T-cell (primary cell): ENCODE measurements at regions not wholly inside any gene's neighbourhood (a gene's known extent, or its start where the extent isn't known, plus 50 kb on each side); places are given as distances from the start of the nearest gene placed in this dataset.

Source experiments
- ATAC-seq, 4 experiments: fragments of 200-7000 bp in 3 of 4; fragments of 150-1000 bp in 1 of 4; cut with Tn5 transposase; replicated peaks in 1 of 4; 1 replicate in 3 of 4; 2 replicates in 1 of 4; pipeline ENCODE4 v1.10.0; 2021; ENCODE audit warnings: moderate library complexity in 3 of 4, mild to moderate bottlenecking in 2 of 4, moderate number of reproducible peaks in 1 of 4
- CTCF ChIA-PET, 2 donors: fragments of 300-600 bp; sonication (Branson Sonifier 250); formaldehyde crosslinking; loops; one replicate each; lab custom pipeline; 2022; ENCODE audit warnings: antibody characterized with exemption in 2 of 2; lab: Charles Lee
- POLR2A ChIA-PET, 2 donors: fragments of 300-600 bp; sonication (Branson Sonifier 250); formaldehyde crosslinking; loops; one replicate each; lab custom pipeline; 2022; ENCODE audit warnings: antibody characterized with exemption in 2 of 2; lab: Charles Lee
- DNase-seq, 35 experiments: peaks; one replicate each; pipeline versions ENCODE4 v3.0.0 to v3.0.0-alpha.2; 2013 to 2023
- H3K27ac ChIP-seq: one replicate; pipeline ENCODE4 v1.5.1; 2013; ENCODE audit warnings: low read length
- H3K27me3 ChIP-seq, 2 experiments: replicated peaks in 1 of 2; 1 replicate in 1 of 2; 2 replicates in 1 of 2; pipeline versions ENCODE4 v1.6.1 to v1.7.0; 2013; ENCODE audit warnings: low read length in 1 of 2, mixed read lengths in 1 of 2; ENCODE audit not compliant: control insufficient read depth in 2 of 2, insufficient read depth in 2 of 2; ENCODE audit errors: extremely low read depth in 1 of 2
- H3K36me3 ChIP-seq, 2 donors: 1 replicate in 1 of 2; 2 replicates in 1 of 2; pipeline versions ENCODE4 v1.6.1 to v1.7.0; 2013; ENCODE audit warnings: low read length in 1 of 2; ENCODE audit not compliant: control insufficient read depth in 2 of 2, insufficient read depth in 1 of 2; ENCODE audit errors: extremely low read depth in 1 of 2
- H3K4me1 ChIP-seq, 2 experiments: 1 replicate in 1 of 2; 2 replicates in 1 of 2; pipeline versions ENCODE4 v1.6.1 to v1.7.0; 2013; ENCODE audit warnings: low read length in 2 of 2, mixed read lengths in 1 of 2; ENCODE audit not compliant: insufficient read depth in 2 of 2, control insufficient read depth in 1 of 2; ENCODE audit errors: extremely low read depth in 1 of 2
- H3K4me3 ChIP-seq, 2 donors: 1 replicate in 1 of 2; 2 replicates in 1 of 2; pipeline versions ENCODE4 v1.5.1 to v1.7.0; 2013; ENCODE audit warnings: mild to moderate bottlenecking in 2 of 2, low read length in 1 of 2, moderate library complexity in 1 of 2; ENCODE audit not compliant: control insufficient read depth in 1 of 2; ENCODE audit errors: extremely low read depth in 1 of 2
- H3K9me3 ChIP-seq: 2 replicates; pipeline ENCODE4 v1.7.0; 2013
- H3K27ac Mint-ChIP-seq, 2 donors: one replicate each; pipeline ENCODE4 v1.8.0; 2020 to 2021; ENCODE audit warnings: mild to moderate bottlenecking in 2 of 2, mixed read lengths in 2 of 2
- H3K27me3 Mint-ChIP-seq, 2 donors: one replicate each; pipeline ENCODE4 v1.8.0; 2021 to 2022; ENCODE audit warnings: mixed read lengths in 2 of 2
- H3K36me3 Mint-ChIP-seq: one replicate; pipeline ENCODE4 v1.8.0; 2021; ENCODE audit warnings: mixed read lengths
- H3K4me1 Mint-ChIP-seq, 3 donors: one replicate each; pipeline ENCODE4 v1.8.0; 2020 to 2022; ENCODE audit warnings: mixed read lengths in 3 of 3, mild to moderate bottlenecking in 1 of 3
- H3K4me3 Mint-ChIP-seq, 3 donors: one replicate each; pipeline ENCODE4 v1.8.0; 2020 to 2022; ENCODE audit warnings: mild to moderate bottlenecking in 3 of 3, mixed read lengths in 3 of 3, moderate library complexity in 3 of 3
- H3K9me3 Mint-ChIP-seq, 3 donors: one replicate each; pipeline ENCODE4 v1.8.0; 2020 to 2022; ENCODE audit warnings: mixed read lengths in 3 of 3
- WGBS: methylation state at CpG from one replicate; pipeline ENCODE4 v1.1.5; 2013; ENCODE audit warnings: missing lambda C conversion rate; ENCODE audit not compliant: insufficient coverage; 5-methylcytosine and 5-hydroxymethylcytosine counted together

DNA sequence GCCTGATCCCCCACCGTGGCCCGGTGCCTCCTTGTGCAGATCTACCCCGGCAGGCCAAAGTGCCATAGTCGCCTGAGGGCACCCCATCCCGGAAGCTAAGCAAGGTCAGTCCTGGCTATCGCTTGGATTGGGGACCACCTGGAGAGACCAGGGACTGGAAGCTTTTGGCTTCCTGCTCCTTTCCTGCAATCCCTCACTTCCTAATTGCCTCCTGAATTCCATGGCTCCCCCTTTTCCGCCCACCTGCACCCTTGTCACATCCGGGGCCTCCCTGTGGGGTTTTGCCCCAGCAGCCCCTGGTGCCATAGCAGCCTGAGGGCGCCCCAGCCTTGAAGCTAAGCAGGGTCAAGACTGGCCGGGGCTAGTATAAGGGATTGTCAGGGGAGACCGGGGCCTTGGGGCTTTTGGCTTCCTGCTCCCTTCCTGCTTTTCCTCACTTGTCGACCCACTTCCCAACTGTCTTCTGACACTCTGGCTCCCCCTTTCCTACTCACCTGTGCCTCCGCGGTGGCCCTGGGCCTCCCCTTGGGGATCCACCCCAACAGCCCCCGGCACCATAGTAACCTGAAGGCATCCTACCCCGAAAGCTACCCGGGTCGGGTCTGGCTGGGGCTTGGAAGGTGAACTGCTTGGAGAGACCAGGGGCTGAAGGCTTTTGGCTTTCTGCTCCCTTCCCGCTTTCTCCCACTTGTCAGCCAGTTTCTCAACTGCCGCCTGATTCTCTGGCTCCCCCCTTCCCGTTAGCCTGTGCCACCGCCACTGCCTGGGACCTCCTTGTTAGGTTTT is 2293.6 kb downstream of the TP53TG3F start:
- POLR2A ChIA-PET = no interaction called here
- H3K4me3 Mint-ChIP-seq = no peak overlapping the region
- Histone ChIP-seq H3K36me3 (no peaks in the 10 kb centered on the region), H3K9me3 (no peaks in the 10 kb centered on the region), H3K4me3 (no peak overlapping the region), H3K27me3 (peaks cover 0 to 4% of the 10 kb centered on the region in 2 experiments), H3K4me1 (no peaks in the 10 kb centered on the region), H3K27ac (no peak overlapping the region)
- no peaks in the 10 kb centered on the region for H3K36me3 Mint-ChIP-seq
- H3K27ac Mint-ChIP-seq = no peak overlapping the region
- DNase-seq (no peak), ATAC-seq (no peak)
- peaks cover 9 to 17% (median 10%) of the 10 kb centered on the region in 3 donors for H3K9me3 Mint-ChIP-seq
- H3K4me1 Mint-ChIP-seq = no peaks in the 10 kb centered on the region
- WGBS = 90% methylated on average over 15 of the region's 22 CpGs
- CTCF ChIA-PET = no interaction called here
- no peaks in the 10 kb centered on the region for H3K27me3 Mint-ChIP-seq

DNA sequence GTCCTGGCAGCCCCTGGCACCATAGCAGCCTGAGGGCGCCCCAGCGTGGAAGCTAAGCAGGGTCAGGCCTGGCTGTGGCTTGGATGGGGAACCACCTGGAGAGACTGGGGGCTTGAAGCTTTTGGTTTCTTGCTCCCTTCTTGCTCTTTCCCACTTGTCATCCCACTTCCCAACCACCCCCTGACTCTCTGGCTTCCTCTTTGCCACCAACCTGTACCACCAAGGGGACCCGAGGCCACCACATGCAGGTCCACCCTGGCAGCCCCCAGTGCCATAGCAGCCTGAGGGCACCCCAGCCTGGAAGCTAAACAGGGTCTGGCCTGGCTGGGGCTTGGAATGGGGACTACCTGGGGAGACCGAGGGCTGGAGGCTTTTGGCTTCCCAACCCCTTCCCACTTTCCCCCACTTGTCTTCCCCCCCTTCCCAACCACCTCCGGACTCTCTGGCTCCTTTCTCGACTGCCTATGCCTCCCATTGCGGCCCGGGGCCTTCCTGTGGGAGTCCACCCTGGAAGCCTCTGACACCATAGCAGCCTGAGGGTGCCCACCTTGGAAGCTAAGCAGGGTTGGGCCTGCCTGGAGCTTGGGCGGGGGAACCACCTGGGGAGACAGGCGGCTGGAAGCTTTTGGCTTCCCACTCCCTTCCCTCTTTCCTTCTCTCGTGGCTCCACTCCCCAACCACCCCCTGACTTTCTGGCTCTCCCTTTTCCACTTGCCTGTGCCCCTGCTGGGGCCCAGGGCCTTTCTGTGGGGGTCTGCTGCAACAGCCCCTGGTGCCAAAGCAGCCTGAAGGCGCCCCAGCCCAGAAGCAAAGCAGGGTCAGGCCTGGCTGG is 2294.4 kb downstream of the TP53TG3F start:
- no peak for DNase-seq
- Histone ChIP-seq H3K27me3 (peaks cover 0 to 4% of the 10 kb centered on the region in 2 experiments), H3K4me3 (no peak overlapping the region), H3K27ac (no peak overlapping the region), H3K9me3 (no peaks in the 10 kb centered on the region), H3K36me3 (no peaks in the 10 kb centered on the region), H3K4me1 (no peaks in the 10 kb centered on the region)
- H3K27me3 Mint-ChIP-seq = no peaks in the 10 kb centered on the region
- ATAC-seq = no peak
- ChIA-PET CTCF (no interaction called here), POLR2A (no interaction called here)
- no peak overlapping the region for H3K27ac Mint-ChIP-seq
- peaks cover 9 to 17% (median 10%) of the 10 kb centered on the region in 3 donors for H3K9me3 Mint-ChIP-seq
- WGBS = 75% methylated on average over 8 of the region's 12 CpGs
- H3K4me3 Mint-ChIP-seq = no peak overlapping the region
- H3K36me3 Mint-ChIP-seq = no peaks in the 10 kb centered on the region
- H3K4me1 Mint-ChIP-seq = no peaks in the 10 kb centered on the region

DNA sequence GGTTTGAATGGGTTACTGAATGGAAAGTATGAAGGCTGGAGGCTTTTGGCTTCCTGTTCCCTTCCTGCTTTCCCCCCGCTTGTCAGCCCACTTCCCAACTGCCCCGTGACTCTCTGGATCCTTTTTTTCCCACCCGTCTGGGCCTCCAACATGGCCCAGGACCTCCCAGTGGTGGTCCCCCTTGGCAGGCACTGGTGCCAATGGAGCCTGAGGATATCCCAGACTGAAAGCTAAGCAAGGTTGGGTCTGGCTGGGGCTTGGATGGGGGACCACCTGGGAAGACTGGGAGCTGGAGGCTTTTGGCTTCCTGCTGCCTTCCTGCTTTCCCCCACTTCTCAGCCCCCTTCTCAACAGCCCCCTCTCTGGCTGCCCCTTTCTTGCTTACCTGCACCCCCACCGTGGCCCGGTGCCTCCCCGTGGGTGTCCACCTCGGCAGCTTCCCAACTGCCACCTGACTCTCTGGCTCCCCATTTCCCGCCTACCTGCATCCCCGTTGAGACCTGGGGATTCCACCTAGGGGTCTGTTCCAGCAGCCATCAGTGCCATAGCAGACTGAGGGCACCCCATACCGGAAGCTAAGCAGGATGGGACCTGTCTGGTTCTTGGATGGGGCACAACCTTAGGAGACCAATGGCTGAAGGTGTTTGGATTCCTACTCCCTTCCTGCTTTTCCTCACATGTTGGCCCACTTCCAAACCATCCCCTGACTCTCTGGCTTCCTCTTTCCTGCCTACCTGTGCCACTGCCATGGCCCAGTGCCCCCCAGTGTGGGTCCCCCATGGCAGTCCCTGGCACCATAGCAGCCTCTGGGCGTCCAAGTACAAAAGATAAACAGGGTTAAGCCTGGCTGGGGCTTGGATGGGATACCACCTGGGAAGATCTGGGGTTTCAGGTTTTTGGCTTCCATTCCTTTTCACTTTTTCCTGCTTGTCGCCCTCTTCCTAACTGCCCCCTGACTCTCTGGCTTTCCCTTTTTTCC is 2295.3 kb downstream of the TP53TG3F start:
- Mint-ChIP-seq H3K4me1 (no peaks in the 10 kb centered on the region), H3K27ac (no peak overlapping the region), H3K27me3 (no peaks in the 10 kb centered on the region), H3K4me3 (no peak overlapping the region), H3K36me3 (no peaks in the 10 kb centered on the region), H3K9me3 (peaks cover 9 to 13% (median 10%) of the 10 kb centered on the region in 3 donors)
- H3K4me3 ChIP-seq = no peak overlapping the region
- CTCF ChIA-PET = no interaction called here
- peaks cover 0 to 4% of the 10 kb centered on the region in 2 experiments for H3K27me3 ChIP-seq
- DNase-seq (no peak), ATAC-seq (no peak)
- WGBS = 82% methylated on average over 7 of the region's 12 CpGs
- no peaks in the 10 kb centered on the region for H3K36me3 ChIP-seq
- no peak overlapping the region for H3K27ac ChIP-seq
- H3K4me1 ChIP-seq = no peaks in the 10 kb centered on the region
- H3K9me3 ChIP-seq = no peaks in the 10 kb centered on the region
- POLR2A ChIA-PET = no interaction called here

DNA sequence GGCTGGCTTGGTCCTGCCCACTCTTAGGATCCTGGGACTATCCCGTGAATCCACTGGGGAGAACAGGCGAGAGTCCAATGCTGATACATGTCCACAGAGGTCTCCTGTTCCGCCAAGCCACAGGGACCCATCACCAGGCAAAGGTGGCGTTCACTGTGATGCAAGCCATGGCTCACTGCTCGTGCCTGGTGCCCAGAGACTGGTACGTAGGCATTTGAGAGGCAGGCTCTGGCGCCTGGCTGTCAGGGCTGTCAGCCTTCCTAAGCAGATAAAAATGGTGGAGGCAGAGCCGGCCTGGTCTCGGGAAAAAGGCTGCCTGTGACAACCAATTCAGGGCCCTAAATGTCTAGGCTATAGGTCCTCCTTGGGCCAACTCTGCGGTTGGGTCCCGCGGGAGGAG is 2329.0 kb downstream of the TP53TG3F start:
- no peak overlapping the region for H3K27ac ChIP-seq
- Mint-ChIP-seq H3K4me3 (no peak overlapping the region), H3K27me3 (no peaks in the 10 kb centered on the region), H3K27ac (no peak overlapping the region), H3K9me3 (peaks cover 0 to 47% (median 29%) of the 10 kb centered on the region in 3 donors), H3K4me1 (no peaks in the 10 kb centered on the region), H3K36me3 (no peaks in the 10 kb centered on the region)
- H3K27me3 ChIP-seq = no peaks in the 10 kb centered on the region
- ATAC-seq = no peak
- CTCF ChIA-PET = no interaction called here
- H3K9me3 ChIP-seq = peaks cover 9% of the 10 kb centered on the region
- no peaks in the 10 kb centered on the region for H3K36me3 ChIP-seq
- no peaks in the 10 kb centered on the region for H3K4me1 ChIP-seq
- DNase-seq = no peak
- POLR2A ChIA-PET = no interaction called here
- WGBS = 79% methylated on average over 11 of the region's 12 CpGs
- no peak overlapping the region for H3K4me3 ChIP-seq

DNA sequence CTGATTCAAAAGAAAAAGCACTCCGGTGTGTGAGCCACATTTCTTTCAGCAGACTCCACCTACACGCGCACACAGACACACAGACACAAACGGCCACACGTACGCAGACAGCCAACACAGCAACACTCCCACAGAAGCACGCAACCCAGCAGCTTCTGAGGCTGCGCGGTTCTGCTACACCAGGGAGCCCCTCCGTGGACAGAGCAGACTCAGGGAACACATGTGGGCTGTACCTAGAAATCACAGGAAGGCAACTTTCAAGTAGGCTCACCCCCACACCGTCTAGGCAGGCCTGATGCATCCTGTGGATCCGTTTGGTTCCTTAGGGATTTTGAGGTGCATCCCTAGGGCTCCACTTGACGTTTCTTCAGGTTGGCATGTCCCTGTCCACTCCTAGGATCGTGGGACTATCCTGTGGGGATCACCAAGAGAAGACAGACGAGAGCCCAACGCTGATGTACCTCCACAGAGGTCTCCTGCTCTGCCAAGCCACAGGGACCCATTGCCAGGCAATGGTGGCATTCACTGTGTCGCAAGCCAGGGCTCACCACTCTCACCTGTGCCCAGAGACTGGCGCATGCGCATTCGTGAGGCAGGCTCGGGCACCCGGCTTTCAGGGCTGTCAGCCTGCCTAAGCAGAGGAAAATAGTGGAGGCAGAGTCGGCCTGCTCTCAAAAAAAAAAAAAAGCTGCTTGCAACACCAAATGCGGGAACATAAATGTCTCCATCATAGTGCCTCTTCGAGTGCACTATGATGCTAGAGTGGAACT is 2333.3 kb downstream of the TP53TG3F start:
- H3K4me3 Mint-ChIP-seq = no peak overlapping the region
- no peaks in the 10 kb centered on the region for H3K27me3 Mint-ChIP-seq
- 79% methylated on average over 25 of the region's 25 CpGs for WGBS
- H3K4me1 Mint-ChIP-seq = no peaks in the 10 kb centered on the region
- Histone ChIP-seq H3K9me3 (no peaks in the 10 kb centered on the region), H3K4me1 (no peaks in the 10 kb centered on the region), H3K36me3 (no peaks in the 10 kb centered on the region), H3K27ac (no peak overlapping the region), H3K27me3 (no peaks in the 10 kb centered on the region), H3K4me3 (no peak overlapping the region)
- no peak overlapping the region for H3K27ac Mint-ChIP-seq
- DNase-seq (no peak), ATAC-seq (no peak)
- H3K36me3 Mint-ChIP-seq = no peaks in the 10 kb centered on the region
- H3K9me3 Mint-ChIP-seq = peaks cover 13 to 48% (median 34%) of the 10 kb centered on the region in 3 donors
- CTCF ChIA-PET = no interaction called here
- POLR2A ChIA-PET = no interaction called here
